ENCODE measurements at regions not wholly inside any gene's neighbourhood (a gene's known extent, or its start where the extent isn't known, plus 50 kb on each side); places are given as distances from the start of the nearest gene placed in this dataset.

- no peak for DNase-seq
- H3K36me3 ChIP-seq, result no peaks in the 10 kb centered on the region
- H3K27ac ChIP-seq, result no peak overlapping the region
- no peaks in the 10 kb centered on the region for H3K9me3 ChIP-seq
- no peaks in the 10 kb centered on the region for H3K27me3 ChIP-seq
- in situ Hi-C loops (cut with MboI; ENCODE audit: low sequenced_read_pairs in 4 of 4), result no loop called here
- intact Hi-C loops (cut with DNase I; ENCODE audit: low total_unique reads), result no loop called here
- TF ChIP-seq CTCF (IDR thresholded peaks at IDR 0.05 in 4 of 5, conservative IDR thresholded peaks at IDR 0.05 in 1 of 5) (no peak), POLR2A (IDR thresholded peaks at IDR 0.05) (no peak)
- H3K4me3 ChIP-seq, result no peak overlapping the region
- no peak for ATAC-seq
- H3K4me1 ChIP-seq, result no peaks in the 10 kb centered on the region
These were observed 414.2 kb downstream of the ZNF608 start for GRCh38 chr5:124332273-124332672.

DNA sequence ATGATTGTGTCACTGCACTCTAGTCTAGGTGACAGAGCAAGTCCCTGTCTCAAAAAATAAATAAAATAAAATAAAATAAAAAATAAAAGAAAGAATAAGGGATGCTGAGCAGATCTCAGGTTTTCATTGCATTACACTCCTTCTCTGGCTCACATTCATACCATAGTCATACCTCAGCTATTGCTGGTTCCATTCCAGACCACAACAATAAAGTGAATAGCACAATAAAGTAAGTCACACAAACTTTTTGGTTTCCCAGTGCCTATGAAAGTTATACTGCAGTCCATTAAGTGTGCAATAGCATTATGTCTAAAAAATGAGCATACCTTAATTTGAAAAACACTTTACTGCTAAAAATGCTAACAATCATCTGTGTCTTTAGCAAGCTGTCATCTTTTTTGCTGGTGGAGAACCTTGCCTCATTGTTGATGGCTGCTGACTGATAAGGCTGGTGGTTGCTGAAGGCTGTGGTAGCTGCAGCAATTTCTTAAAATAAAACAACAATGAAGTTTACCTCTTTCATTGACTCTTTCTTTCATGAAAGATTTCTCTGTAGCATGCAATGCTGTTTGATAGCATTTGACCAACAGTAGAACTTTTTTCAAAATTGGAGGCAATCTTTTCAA lies 415.7 kb downstream of the ZNF608 start:
- H3K36me3 ChIP-seq, result no peaks in the 10 kb centered on the region
- in situ Hi-C loops (cut with MboI; ENCODE audit: low sequenced_read_pairs in 4 of 4), result no loop called here
- H3K4me1 ChIP-seq, result no peaks in the 10 kb centered on the region
- DNase-seq, result no peak
- H3K4me3 ChIP-seq, result no peak overlapping the region
- TF ChIP-seq POLR2A (IDR thresholded peaks at IDR 0.05) (no peak), CTCF (IDR thresholded peaks at IDR 0.05 in 4 of 5, conservative IDR thresholded peaks at IDR 0.05 in 1 of 5) (no peak)
- intact Hi-C loops (cut with DNase I; ENCODE audit: low total_unique reads), result no loop called here
- no peak overlapping the region for H3K27ac ChIP-seq
- H3K9me3 ChIP-seq, result no peaks in the 10 kb centered on the region
- no peaks in the 10 kb centered on the region for H3K27me3 ChIP-seq
- no peak for ATAC-seq

DNA sequence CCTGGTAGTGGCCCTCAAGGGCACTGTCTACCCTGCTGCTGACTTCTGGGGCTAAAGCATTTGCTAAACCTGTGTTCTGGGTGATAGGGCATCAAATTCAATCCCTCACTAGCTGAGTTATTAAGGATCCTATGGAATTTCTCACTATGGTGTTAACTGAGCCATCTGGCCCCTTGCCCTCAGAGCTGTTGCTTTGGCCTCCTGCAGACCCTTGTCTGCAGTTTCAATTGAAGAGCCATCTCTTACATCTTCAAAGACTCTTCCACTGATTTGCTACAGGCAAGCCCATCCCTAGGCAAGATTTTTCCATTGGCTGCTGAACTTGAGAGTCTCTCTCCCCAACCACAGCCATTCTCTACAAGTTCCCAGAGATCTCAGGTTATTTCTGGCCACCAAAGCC lies 418.2 kb downstream of the ZNF608 start:
- H3K9me3 ChIP-seq, result no peaks in the 10 kb centered on the region
- no peaks in the 10 kb centered on the region for H3K4me1 ChIP-seq
- DNase-seq (no peak), ATAC-seq (no peak)
- no peak overlapping the region for H3K4me3 ChIP-seq
- no peak overlapping the region for H3K27ac ChIP-seq
- no peaks in the 10 kb centered on the region for H3K27me3 ChIP-seq
- no peak for TF ChIP-seq CTCF (IDR thresholded peaks at IDR 0.05 in 4 of 5, conservative IDR thresholded peaks at IDR 0.05 in 1 of 5)
- no peak for TF ChIP-seq POLR2A (IDR thresholded peaks at IDR 0.05)
- intact Hi-C loops (cut with DNase I; ENCODE audit: low total_unique reads), result no loop called here
- in situ Hi-C loops (cut with MboI; ENCODE audit: low sequenced_read_pairs in 4 of 4), result no loop called here
- H3K36me3 ChIP-seq, result no peaks in the 10 kb centered on the region

- Histone ChIP-seq H3K36me3 (no peaks in the 10 kb centered on the region), H3K4me3 (no peak overlapping the region), H3K27me3 (no peaks in the 10 kb centered on the region), H3K4me1 (peaks cover 0 to 3% of the 10 kb centered on the region in 2 donors), H3K27ac (no peak overlapping the region), H3K9me3 (no peaks in the 10 kb centered on the region)
- no peak for TF ChIP-seq POLR2A (IDR thresholded peaks at IDR 0.05)
- no peak for TF ChIP-seq CTCF (IDR thresholded peaks at IDR 0.05 in 4 of 5, conservative IDR thresholded peaks at IDR 0.05 in 1 of 5)
- intact Hi-C loops (cut with DNase I; ENCODE audit: low total_unique reads) (no loop called here), in situ Hi-C loops (cut with MboI; ENCODE audit: low sequenced_read_pairs in 4 of 4) (no loop called here)
- ATAC-seq (no peak), DNase-seq (no peak)
These were observed 427.8 kb downstream of the ZNF608 start for GRCh38 chr5:124318661-124319060.

DNA sequence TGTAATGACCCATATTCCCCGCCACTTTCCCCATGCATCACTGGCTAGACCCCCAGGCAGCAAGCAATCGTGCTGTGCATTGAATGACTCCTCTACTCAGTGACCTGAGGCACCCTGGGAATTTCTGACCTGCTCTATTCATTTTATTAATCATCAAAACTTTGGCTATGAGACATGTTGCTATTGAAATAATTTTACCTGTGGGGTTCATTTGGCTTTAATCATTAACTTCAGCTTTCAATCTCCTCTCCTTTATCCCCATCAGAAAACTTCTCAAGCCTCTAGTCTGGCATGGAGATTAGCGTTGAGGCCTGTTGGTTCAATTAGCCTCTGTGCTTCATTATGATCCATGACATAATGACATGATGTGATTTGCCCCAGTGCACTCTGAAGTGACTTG lies 429.0 kb downstream of the ZNF608 start:
- in situ Hi-C loops (cut with MboI; ENCODE audit: low sequenced_read_pairs in 4 of 4), result no loop called here
- no peak for ATAC-seq

More for the DNA sequence above, 429.0 kb downstream of the ZNF608 start:
- H3K4me1 ChIP-seq, result peaks cover 0 to 3% of the 10 kb centered on the region in 2 donors
- H3K36me3 ChIP-seq, result no peaks in the 10 kb centered on the region
- DNase-seq, result no peak
- TF ChIP-seq POLR2A (IDR thresholded peaks at IDR 0.05) (no peak), CTCF (IDR thresholded peaks at IDR 0.05 in 4 of 5, conservative IDR thresholded peaks at IDR 0.05 in 1 of 5) (no peak)
- H3K4me3 ChIP-seq, result no peak overlapping the region
- intact Hi-C loops (cut with DNase I; ENCODE audit: low total_unique reads), result no loop called here
- H3K27me3 ChIP-seq, result no peaks in the 10 kb centered on the region
- H3K27ac ChIP-seq, result no peak overlapping the region
- no peaks in the 10 kb centered on the region for H3K9me3 ChIP-seq

Measured in gastrocnemius medialis (tissue), 4 donors.